ENCODE measurements at regions not wholly inside any gene's neighbourhood (a gene's known extent, or its start where the extent isn't known, plus 50 kb on each side); places are given as distances from the start of the nearest gene placed in this dataset.

GRCh38 chr21:20253261-20253660 is 744.9 kb upstream of the NCAM2 start:
- H3K4me1 ChIP-seq (ENCODE audit: control insufficient read depth, insufficient read depth, low read length), result no peaks in the 10 kb centered on the region
- H3K27ac ChIP-seq (ENCODE audit: low read length), result no peak overlapping the region
- no peak for TF ChIP-seq TCF7L2 (IDR thresholded peaks at IDR 0.05; ENCODE audit: low read depth, low read length)
- no peak for TF ChIP-seq SIN3A (IDR thresholded peaks at IDR 0.05; ENCODE audit: borderline replicate concordance, insufficient read depth, low read depth, low read length)
- no peak for TF ChIP-seq POLR2AphosphoS5 (IDR thresholded peaks at IDR 0.05; ENCODE audit: low read depth, low read length)
- no peak for TF ChIP-seq CTCF (IDR thresholded peaks at IDR 0.05)
- TF ChIP-seq REST (IDR thresholded peaks at IDR 0.05; ENCODE audit: insufficient read depth in 1 of 2, low read depth in 2 of 2, low read length in 1 of 2), result no peak
- no peak overlapping the region for H3K4me3 ChIP-seq (ENCODE audit: low read depth in 2 of 2, low read length in 2 of 2)
- H3K36me3 ChIP-seq (ENCODE audit: control insufficient read depth, insufficient read depth, low read length), result no peaks in the 10 kb centered on the region
- CTCF ChIA-PET, result no interaction called here
- no TSS peak for BruUV-seq (replicated peaks)
- ATAC-seq, result no peak
- intact Hi-C loops (cut with micrococcal nuclease; ENCODE audit: unreplicated experiment), result no loop called here
- H3K9me3 ChIP-seq (ENCODE audit: control insufficient read depth, insufficient read depth, low read depth, low read length), result no peaks in the 10 kb centered on the region
- no peak for DNase-seq (ENCODE audit: low read depth, low spot score)
- in situ Hi-C loops (cut with HindIII; ENCODE audit: low pct_unique_long_range_greater_than_20kb, low sequenced_read_pairs), result no loop called here
- H3K27me3 ChIP-seq (ENCODE audit: control insufficient read depth, insufficient read depth, low read length), result no peaks in the 10 kb centered on the region
- POLR2A ChIA-PET, result no interaction called here

GRCh38 chr21:20254964-20255363 is 743.2 kb upstream of the NCAM2 start:
- H3K4me3 ChIP-seq (ENCODE audit: low read depth in 2 of 2, low read length in 2 of 2), result no peak overlapping the region
- ATAC-seq (no peak), DNase-seq (ENCODE audit: low read depth, low spot score) (no peak)
- POLR2A ChIA-PET, result no interaction called here
- TF ChIP-seq REST (IDR thresholded peaks at IDR 0.05; ENCODE audit: insufficient read depth in 1 of 2, low read depth in 2 of 2, low read length in 1 of 2) (no peak), POLR2AphosphoS5 (IDR thresholded peaks at IDR 0.05; ENCODE audit: low read depth, low read length) (no peak), TCF7L2 (IDR thresholded peaks at IDR 0.05; ENCODE audit: low read depth, low read length) (no peak), SIN3A (IDR thresholded peaks at IDR 0.05; ENCODE audit: borderline replicate concordance, insufficient read depth, low read depth, low read length) (no peak), CTCF (IDR thresholded peaks at IDR 0.05) (no peak)
- H3K4me1 ChIP-seq (ENCODE audit: control insufficient read depth, insufficient read depth, low read length), result no peaks in the 10 kb centered on the region
- no peaks in the 10 kb centered on the region for H3K9me3 ChIP-seq (ENCODE audit: control insufficient read depth, insufficient read depth, low read depth, low read length)
- intact Hi-C loops (cut with micrococcal nuclease; ENCODE audit: unreplicated experiment) (no loop called here), in situ Hi-C loops (cut with HindIII; ENCODE audit: low pct_unique_long_range_greater_than_20kb, low sequenced_read_pairs) (no loop called here)
- CTCF ChIA-PET, result no interaction called here
- H3K27ac ChIP-seq (ENCODE audit: low read length), result no peak overlapping the region
- BruUV-seq (replicated peaks), result no TSS peak
- H3K36me3 ChIP-seq (ENCODE audit: control insufficient read depth, insufficient read depth, low read length), result no peaks in the 10 kb centered on the region
- H3K27me3 ChIP-seq (ENCODE audit: control insufficient read depth, insufficient read depth, low read length), result no peaks in the 10 kb centered on the region
